Psoas muscle (tissue), 7 donors: ENCODE measurements at regions not wholly inside any gene's neighbourhood (a gene's known extent, or its start where the extent isn't known, plus 50 kb on each side); places are given as distances from the start of the nearest gene placed in this dataset.

Experiments used
- ATAC-seq, 4 donors: fragments of 200-7000 bp; cut with Tn5 transposase; one replicate each; pipeline ENCODE4 v1.9.1; 2020; ENCODE audit warnings: moderate library complexity in 3 of 4, mild to moderate bottlenecking in 2 of 4
- DNase-seq, 2 donors: peaks; one replicate each; pipeline ENCODE4 v3.0.0-alpha.2; 2020
- H3K27ac ChIP-seq: fragments of 200-600 bp; one replicate; pipeline ENCODE4 v1.8.0; 2022
- H3K27me3 ChIP-seq, 3 donors: fragments of 200-600 bp in 1 of 3; one replicate each; pipeline versions ENCODE4 v1.6.1 to v1.8.0; 2013 to 2022; ENCODE audit warnings: low read length in 2 of 3, mild to moderate bottlenecking in 2 of 3, moderate library complexity in 1 of 3; ENCODE audit not compliant: insufficient read depth in 3 of 3
- H3K36me3 ChIP-seq, 2 donors: fragments of 200-600 bp in 1 of 2; one replicate each; pipeline versions ENCODE4 v1.6.1 to v1.8.0; 2013 to 2022; ENCODE audit warnings: low read depth in 1 of 2, mild to moderate bottlenecking in 1 of 2, moderate library complexity in 1 of 2; ENCODE audit not compliant: insufficient read depth in 1 of 2
- H3K4me1 ChIP-seq: fragments of 200-600 bp; one replicate; pipeline ENCODE4 v1.8.0; 2022
- H3K4me3 ChIP-seq: fragments of 200-600 bp; one replicate; pipeline ENCODE4 v1.8.0; 2022; ENCODE audit warnings: mild to moderate bottlenecking
- H3K9me3 ChIP-seq: fragments of 200-600 bp; one replicate; pipeline ENCODE4 v1.8.0; 2022
- WGBS, 3 donors: extraction: QIAGEN DNeasy Blood & Tissue Kit; methylation state at CpG; one replicate each; pipeline versions ENCODE4 v1.1.6 to v1.1.7; 2013; 5-methylcytosine and 5-hydroxymethylcytosine counted together
- intact Hi-C, 2 donors: fragments of 100-400 bp; cut with DNase I; formaldehyde crosslinking; loops; one replicate each; pipeline versions ENCODE4 v1.11.0 to v1.14.2; 2022
- TF ChIP-seq, protein P1 (sequence below): fragments of 200-600 bp; IDR thresholded peaks from one replicate; pipeline ENCODE4 v1.8.0; 2022; ENCODE audit warnings: antibody characterized with exemption
- donor health status: healthy with polysubstance abuse.
- donor health status: DM: no; HTN: no; CAD: no; lungs with moderate emphysema.
- donor health status: Bipolar disorder and iron deficiency.
- donor health status: healthy.
- donor health status: DM: yes; HTN: yes; CAD: no.
- donor health status: DM: no; HTN: no; CAD: no.
- donor health status: DM: yes; HTN: yes; CAD: no.

GRCh38 chr13:107881362-107881761, 334.0 kb downstream of the LIG4 start:
- ATAC-seq (no peak), DNase-seq (no peak)
- intact Hi-C loops: no loop called here
- Histone ChIP-seq H3K36me3 (no peaks in the 10 kb centered on the region), H3K9me3 (no peaks in the 10 kb centered on the region), H3K27ac (no peak overlapping the region), H3K4me1 (no peaks in the 10 kb centered on the region), H3K4me3 (no peak overlapping the region), H3K27me3 (no peaks in the 10 kb centered on the region)
- 83 to 90% (median 84%) methylated on average over 3 of the region's 3 CpGs for WGBS, 3 donors
- TF ChIP-seq, protein P1, sequence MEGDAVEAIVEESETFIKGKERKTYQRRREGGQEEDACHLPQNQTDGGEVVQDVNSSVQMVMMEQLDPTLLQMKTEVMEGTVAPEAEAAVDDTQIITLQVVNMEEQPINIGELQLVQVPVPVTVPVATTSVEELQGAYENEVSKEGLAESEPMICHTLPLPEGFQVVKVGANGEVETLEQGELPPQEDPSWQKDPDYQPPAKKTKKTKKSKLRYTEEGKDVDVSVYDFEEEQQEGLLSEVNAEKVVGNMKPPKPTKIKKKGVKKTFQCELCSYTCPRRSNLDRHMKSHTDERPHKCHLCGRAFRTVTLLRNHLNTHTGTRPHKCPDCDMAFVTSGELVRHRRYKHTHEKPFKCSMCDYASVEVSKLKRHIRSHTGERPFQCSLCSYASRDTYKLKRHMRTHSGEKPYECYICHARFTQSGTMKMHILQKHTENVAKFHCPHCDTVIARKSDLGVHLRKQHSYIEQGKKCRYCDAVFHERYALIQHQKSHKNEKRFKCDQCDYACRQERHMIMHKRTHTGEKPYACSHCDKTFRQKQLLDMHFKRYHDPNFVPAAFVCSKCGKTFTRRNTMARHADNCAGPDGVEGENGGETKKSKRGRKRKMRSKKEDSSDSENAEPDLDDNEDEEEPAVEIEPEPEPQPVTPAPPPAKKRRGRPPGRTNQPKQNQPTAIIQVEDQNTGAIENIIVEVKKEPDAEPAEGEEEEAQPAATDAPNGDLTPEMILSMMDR: no peak

DNA sequence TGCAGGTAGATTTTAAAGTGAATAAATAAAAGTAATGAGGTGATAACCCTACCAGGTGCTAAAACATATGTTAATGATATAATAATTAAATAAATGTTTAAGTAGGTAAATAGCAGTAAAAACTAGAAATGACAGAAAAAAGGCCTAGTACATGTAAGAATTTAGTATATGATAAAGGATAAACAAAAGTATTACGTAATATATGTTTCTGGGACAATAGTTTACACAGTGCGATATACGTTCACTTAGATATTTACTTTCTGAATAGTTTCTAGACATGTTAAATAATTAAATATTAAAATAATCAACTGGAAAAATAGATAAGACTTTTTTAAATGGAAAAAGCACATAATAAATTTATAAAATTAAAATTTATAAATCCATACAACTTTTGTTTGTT, 340.9 kb downstream of the LIG4 start:
- H3K9me3 ChIP-seq: no peaks in the 10 kb centered on the region
- H3K27ac ChIP-seq: no peak overlapping the region
- intact Hi-C loops: no loop called here
- H3K36me3 ChIP-seq: no peaks in the 10 kb centered on the region
- TF ChIP-seq, protein P1: no peak
- DNase-seq: no peak
- 78 to 93% (median 91%) methylated on average over 3 of the region's 3 CpGs for WGBS, 3 donors
- H3K4me3 ChIP-seq: no peak overlapping the region
- ATAC-seq: no peak
- H3K27me3 ChIP-seq: peaks cover 0 to 10% (median 4%) of the 10 kb centered on the region in 3 donors
- no peaks in the 10 kb centered on the region for H3K4me1 ChIP-seq

- intact Hi-C loops: no loop called here
- H3K27me3 ChIP-seq: peaks cover 0 to 16% (median 4%) of the 10 kb centered on the region in 3 donors
- 52 to 61% (median 58%) methylated on average over 5 of the region's 5 CpGs for WGBS, 3 donors
These were observed 341.4 kb downstream of the LIG4 start for GRCh38 chr13:107873926-107874325.

GRCh38 chr13:107870400-107870799, 344.9 kb downstream of the LIG4 start:
- Histone ChIP-seq H3K36me3 (no peaks in the 10 kb centered on the region), H3K27me3 (peaks cover 4 to 46% (median 15%) of the 10 kb centered on the region in 3 donors), H3K4me3 (no peak overlapping the region), H3K9me3 (no peaks in the 10 kb centered on the region), H3K27ac (no peak overlapping the region), H3K4me1 (no peaks in the 10 kb centered on the region)
- DNase-seq (no peak), ATAC-seq (no peak)
- TF ChIP-seq, protein P1: no peak
- 65 to 70% (median 69%) methylated on average over 4 of the region's 4 CpGs for WGBS, 3 donors
- intact Hi-C loops: no loop called here

More at GRCh38 chr13:107873926-107874325, 341.4 kb downstream of the LIG4 start:
- DNase-seq (no peak), ATAC-seq (no peak)
- TF ChIP-seq, protein P1: no peak
- no peak overlapping the region for H3K27ac ChIP-seq
- no peak overlapping the region for H3K4me3 ChIP-seq
- H3K4me1 ChIP-seq: no peaks in the 10 kb centered on the region
- no peaks in the 10 kb centered on the region for H3K36me3 ChIP-seq
- H3K9me3 ChIP-seq: no peaks in the 10 kb centered on the region
